HG03095 (cell line): ENCODE measurements at regions not wholly inside any gene's neighbourhood (a gene's known extent, or its start where the extent isn't known, plus 50 kb on each side); places are given as distances from the start of the nearest gene placed in this dataset.

Experiments used
- ATAC-seq: cut with Tn5 transposase; IDR thresholded peaks from one replicate; pipeline ENCODE4 v1.9.1; 2021; ENCODE audit warnings: moderate library complexity; ENCODE audit not compliant: unreplicated experiment

- ATAC-seq = no peak
These were observed 92.5 kb downstream of the IRX2 start for GRCh38 chr5:2658881-2659470.

- ATAC-seq = no peak
These were observed 93.0 kb downstream of the IRX2 start for GRCh38 chr5:2658447-2658846.

- ATAC-seq = no peak
These were observed 94.3 kb downstream of the IRX2 start for GRCh38 chr5:2657151-2657550.

GRCh38 chr5:2656206-2656605 lies 95.3 kb downstream of the IRX2 start:
- ATAC-seq = no peak

- no peak for ATAC-seq
These were observed 97.5 kb downstream of the IRX2 start for GRCh38 chr5:2653991-2654390.

GRCh38 chr5:2651116-2651515 lies 100.4 kb downstream of the IRX2 start:
- ATAC-seq = no peak

GRCh38 chr5:2642684-2643345 lies 108.7 kb downstream of the IRX2 start:
- ATAC-seq = no peak

- ATAC-seq = no peak
These were observed 110.8 kb downstream of the IRX2 start for GRCh38 chr5:2640717-2641116.

GRCh38 chr5:2639425-2639824 lies 112.1 kb downstream of the IRX2 start:
- no peak for ATAC-seq

GRCh38 chr5:2634399-2635176 lies 116.9 kb downstream of the IRX2 start:
- ATAC-seq = no peak

- no peak for ATAC-seq
These were observed 117.5 kb downstream of the IRX2 start for GRCh38 chr5:2633992-2634391.

- ATAC-seq = no peak
These were observed 119.7 kb downstream of the IRX2 start for GRCh38 chr5:2631758-2632157.

GRCh38 chr5:2629045-2629444 lies 122.4 kb downstream of the IRX2 start:
- ATAC-seq = no peak

GRCh38 chr5:2627867-2628266 lies 123.6 kb downstream of the IRX2 start:
- ATAC-seq = no peak

GRCh38 chr5:2626572-2626971 lies 124.9 kb downstream of the IRX2 start:
- no peak for ATAC-seq

GRCh38 chr5:2622866-2623265 lies 128.6 kb downstream of the IRX2 start:
- ATAC-seq = no peak

- no peak for ATAC-seq
These were observed 129.8 kb downstream of the IRX2 start for GRCh38 chr5:2621631-2622030.

- ATAC-seq = no peak
These were observed 132.3 kb downstream of the IRX2 start for GRCh38 chr5:2619216-2619615.

GRCh38 chr5:2617461-2617860 lies 134.0 kb downstream of the IRX2 start:
- no peak for ATAC-seq

GRCh38 chr5:2615917-2616316 lies 135.6 kb downstream of the IRX2 start:
- ATAC-seq = no peak

- ATAC-seq = no peak
These were observed 136.9 kb downstream of the IRX2 start for GRCh38 chr5:2614571-2614970.

- ATAC-seq = no peak
These were observed 139.8 kb downstream of the IRX2 start for GRCh38 chr5:2611659-2612058.
